Adipocyte (in vitro differentiated cells): ENCODE measurements at regions not wholly inside any gene's neighbourhood (a gene's known extent, or its start where the extent isn't known, plus 50 kb on each side); places are given as distances from the start of the nearest gene placed in this dataset.

Source experiments
- DNase-seq: peaks from one replicate; pipeline ENCODE4 v3.0.0-alpha.2; 2015; ENCODE audit warnings: low read depth
- H3K27me3 ChIP-seq: replicated peaks from 2 replicates; pipeline ENCODE4 v1.7.0; 2013; ENCODE audit warnings: mild to moderate bottlenecking, low read length, moderate library complexity; ENCODE audit not compliant: control insufficient read depth, insufficient read depth
- H3K36me3 ChIP-seq: 2 replicates; pipeline ENCODE4 v1.7.0; 2013; ENCODE audit warnings: low read length, mild to moderate bottlenecking, moderate library complexity; ENCODE audit not compliant: control insufficient read depth, insufficient read depth, severe bottlenecking
- H3K4me1 ChIP-seq: 2 replicates; pipeline ENCODE4 v1.7.0; 2013; ENCODE audit warnings: mild to moderate bottlenecking, low read length, moderate library complexity; ENCODE audit not compliant: control insufficient read depth, insufficient read depth
- H3K4me3 ChIP-seq: 2 replicates; pipeline ENCODE4 v1.7.0; 2013; ENCODE audit warnings: mild to moderate bottlenecking, low read length, moderate library complexity
- H3K9ac ChIP-seq: 2 replicates; pipeline ENCODE4 v1.7.0; 2013; ENCODE audit warnings: mild to moderate bottlenecking, low read length, moderate library complexity
- H3K9me3 ChIP-seq: 2 replicates; pipeline ENCODE4 v1.7.0; 2013; ENCODE audit warnings: mild to moderate bottlenecking, low read length, moderate library complexity; ENCODE audit not compliant: control insufficient read depth

DNA sequence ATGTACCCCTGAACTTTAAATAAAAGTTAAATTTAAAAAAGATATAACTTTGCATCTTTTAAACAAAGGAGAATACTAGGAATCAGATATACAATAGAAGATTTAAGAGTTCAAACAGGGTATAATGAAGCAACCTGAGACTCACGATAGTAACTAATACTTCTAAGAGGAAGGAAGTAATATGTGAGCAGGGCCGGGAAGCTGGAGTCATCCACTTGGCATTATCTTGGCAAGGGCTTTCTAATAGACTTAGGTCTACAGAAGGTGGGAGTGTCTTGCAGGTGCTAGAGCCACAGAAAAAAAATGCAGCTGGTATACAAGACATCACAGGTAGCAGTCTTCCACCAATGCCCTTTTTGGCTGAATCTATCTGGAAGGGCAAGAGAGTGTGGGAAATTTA lies 231.9 kb downstream of the KCTD12 start:
- Histone ChIP-seq H3K9me3 (no peaks in the 10 kb centered on the region), H3K9ac (no peak overlapping the region)
- DNase-seq: no peak

DNA sequence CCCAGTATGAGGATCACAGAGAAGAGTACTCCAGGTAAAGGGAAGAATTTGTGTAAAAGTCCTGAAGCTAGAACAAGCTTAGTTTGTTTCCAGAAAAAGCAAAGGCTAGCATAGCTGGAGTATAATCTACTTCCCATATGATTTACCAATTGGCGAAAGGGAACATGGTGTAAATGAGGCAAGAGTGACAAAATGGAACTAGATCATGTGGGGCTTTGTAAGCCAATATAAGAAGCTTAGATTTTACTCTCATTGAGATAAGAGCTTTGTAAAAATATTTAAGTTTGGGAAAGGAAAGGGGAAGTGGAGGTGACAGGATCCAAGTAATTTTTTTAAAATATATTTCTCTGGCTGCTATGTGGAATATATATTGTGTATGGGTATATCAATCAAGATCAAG lies 234.9 kb downstream of the KCTD12 start:
- Histone ChIP-seq H3K4me1 (peaks cover 4% of the 10 kb centered on the region), H3K27me3 (no peaks in the 10 kb centered on the region), H3K9ac (no peak overlapping the region), H3K36me3 (no peaks in the 10 kb centered on the region), H3K9me3 (no peaks in the 10 kb centered on the region), H3K4me3 (no peak overlapping the region)
- no peak for DNase-seq

More for the DNA sequence above, 231.9 kb downstream of the KCTD12 start:
- Histone ChIP-seq H3K4me3 (no peak overlapping the region), H3K4me1 (peaks cover 7% of the 10 kb centered on the region), H3K36me3 (no peaks in the 10 kb centered on the region), H3K27me3 (no peaks in the 10 kb centered on the region)

DNA sequence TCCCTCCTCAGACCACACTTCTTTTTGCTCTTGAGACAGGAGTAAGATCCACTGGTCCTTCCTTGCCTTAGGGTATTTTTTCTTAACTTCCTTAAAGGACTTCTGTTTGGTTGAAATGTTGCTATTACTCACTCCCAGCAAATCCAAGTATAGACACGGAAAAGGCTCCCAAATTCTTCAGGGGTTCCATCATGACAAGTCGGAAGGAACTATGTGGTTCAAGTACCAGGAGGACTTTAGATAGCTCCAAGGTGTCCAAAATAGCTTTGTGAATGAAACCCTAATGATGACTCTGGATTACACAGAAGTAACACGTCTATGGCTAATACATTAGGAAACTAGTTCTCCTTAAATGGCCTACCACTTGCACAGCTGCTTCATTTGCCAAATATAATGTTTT lies 238.7 kb downstream of the KCTD12 start:
- H3K36me3 ChIP-seq: no peaks in the 10 kb centered on the region
- H3K4me1 ChIP-seq: no peaks in the 10 kb centered on the region
- peak; percentile 36 for DNase-seq
- no peaks in the 10 kb centered on the region for H3K9me3 ChIP-seq
- H3K4me3 ChIP-seq: no peak overlapping the region
- H3K9ac ChIP-seq: no peak overlapping the region
- no peaks in the 10 kb centered on the region for H3K27me3 ChIP-seq

DNA sequence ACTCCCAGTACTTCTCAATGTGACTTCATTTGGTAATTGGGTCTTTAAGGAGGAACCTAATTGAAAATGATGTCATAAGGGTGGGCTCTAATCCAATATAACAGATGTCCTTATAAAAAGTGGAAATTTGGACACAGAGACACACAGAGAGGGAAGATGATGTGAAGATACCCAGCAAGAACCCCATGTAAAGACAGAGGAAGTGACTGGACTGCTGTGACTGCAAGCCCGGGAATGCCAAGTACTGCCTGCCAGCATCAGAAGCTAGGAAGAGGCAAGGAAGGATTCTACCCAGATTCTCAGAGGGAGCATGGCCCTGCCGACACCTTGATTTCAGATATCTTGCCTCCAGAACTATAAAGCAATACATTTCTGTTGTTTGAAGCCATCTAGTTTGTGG lies 239.3 kb downstream of the KCTD12 start:
- no peaks in the 10 kb centered on the region for H3K9me3 ChIP-seq
- H3K4me1 ChIP-seq: no peaks in the 10 kb centered on the region
- no peaks in the 10 kb centered on the region for H3K27me3 ChIP-seq
- DNase-seq: no peak
- no peaks in the 10 kb centered on the region for H3K36me3 ChIP-seq
- no peak overlapping the region for H3K9ac ChIP-seq
- no peak overlapping the region for H3K4me3 ChIP-seq

DNA sequence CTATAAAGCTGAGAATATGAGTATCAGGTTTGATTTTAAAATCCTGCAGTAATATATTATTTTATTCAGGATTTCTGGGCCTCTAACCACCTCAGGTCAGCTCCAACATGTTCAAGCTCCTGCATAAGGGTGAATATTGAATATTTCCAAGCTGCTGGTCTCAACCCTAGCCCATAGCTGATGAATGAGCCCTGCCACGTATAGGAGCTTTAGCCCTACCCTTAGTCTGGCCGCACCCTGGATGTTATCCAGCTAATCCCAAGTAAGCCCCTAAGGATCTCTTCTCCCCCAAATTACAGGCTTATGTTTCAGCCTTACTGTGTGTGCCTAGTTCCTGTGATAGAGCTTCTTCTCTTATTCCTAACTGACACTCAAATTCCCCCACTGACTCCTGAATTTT lies 240.6 kb downstream of the KCTD12 start:
- Histone ChIP-seq H3K27me3 (no peaks in the 10 kb centered on the region), H3K4me3 (no peak overlapping the region), H3K9me3 (no peaks in the 10 kb centered on the region), H3K9ac (no peak overlapping the region), H3K4me1 (no peaks in the 10 kb centered on the region), H3K36me3 (no peaks in the 10 kb centered on the region)
- DNase-seq: no peak

DNA sequence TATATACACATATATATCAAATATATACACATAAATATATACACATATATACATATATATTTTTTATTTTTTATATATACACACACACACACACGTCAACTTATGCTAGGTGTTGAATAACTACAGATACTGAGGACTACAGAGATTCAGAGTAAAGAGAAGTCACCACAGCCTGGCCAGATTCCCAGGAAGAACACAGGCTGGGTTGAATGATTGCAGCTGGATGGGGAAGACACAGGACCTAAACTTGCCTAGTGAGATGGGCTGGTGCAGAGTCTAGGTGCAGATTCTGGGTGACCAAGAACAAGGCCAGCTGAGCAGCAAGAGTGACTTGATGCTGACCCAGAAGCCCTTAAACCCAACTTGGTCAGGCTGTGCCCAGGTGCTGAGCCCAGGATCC lies 241.3 kb downstream of the KCTD12 start:
- no peaks in the 10 kb centered on the region for H3K36me3 ChIP-seq
- H3K27me3 ChIP-seq: no peaks in the 10 kb centered on the region
- H3K9ac ChIP-seq: no peak overlapping the region
- H3K4me3 ChIP-seq: no peak overlapping the region
- no peaks in the 10 kb centered on the region for H3K4me1 ChIP-seq
- no peak for DNase-seq
- no peaks in the 10 kb centered on the region for H3K9me3 ChIP-seq

DNA sequence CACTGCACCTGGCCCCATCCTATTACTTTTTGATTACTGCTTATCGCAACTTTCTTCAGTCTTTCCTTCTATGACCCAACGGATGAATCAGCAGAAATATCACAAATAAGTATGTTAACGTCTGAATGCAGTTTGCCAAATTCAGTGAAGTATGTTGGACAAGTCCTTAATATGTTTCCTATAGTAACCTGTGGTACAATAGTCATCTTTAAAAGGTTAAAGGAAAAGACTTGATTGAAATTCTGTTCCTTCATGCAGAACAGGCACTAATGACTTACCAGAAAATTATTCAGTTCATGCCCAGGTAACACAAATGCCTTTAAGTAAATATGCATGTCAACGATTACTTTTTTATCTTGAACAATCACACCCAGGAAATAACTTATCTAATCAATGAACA lies 242.6 kb downstream of the KCTD12 start:
- H3K27me3 ChIP-seq: no peaks in the 10 kb centered on the region
- no peaks in the 10 kb centered on the region for H3K36me3 ChIP-seq
- no peak overlapping the region for H3K4me3 ChIP-seq
- H3K9ac ChIP-seq: no peak overlapping the region
- no peak for DNase-seq
- H3K9me3 ChIP-seq: no peaks in the 10 kb centered on the region
- no peaks in the 10 kb centered on the region for H3K4me1 ChIP-seq

DNA sequence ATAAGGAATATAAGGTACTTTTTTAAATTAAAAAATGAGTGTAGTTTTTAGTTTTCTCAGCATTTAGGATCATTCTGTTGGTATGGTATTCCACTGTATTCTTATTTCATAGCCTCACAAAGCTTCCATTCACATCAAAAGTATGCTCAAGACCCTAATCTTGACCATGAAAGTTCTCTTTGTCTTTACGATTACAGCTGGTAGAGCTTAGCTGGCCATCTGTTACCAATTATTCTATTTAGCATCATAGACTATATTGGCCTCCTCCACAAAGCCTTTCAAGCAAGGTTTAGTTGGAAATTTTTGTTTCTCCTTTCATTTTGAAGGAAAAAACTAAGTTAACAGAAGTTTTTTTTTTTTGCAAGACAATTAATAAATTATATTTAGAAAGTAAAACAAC lies 245.1 kb downstream of the KCTD12 start:
- peaks cover 14% of the 10 kb centered on the region for H3K4me1 ChIP-seq
- no peaks in the 10 kb centered on the region for H3K27me3 ChIP-seq
- peak; percentile 80 for DNase-seq
- no peaks in the 10 kb centered on the region for H3K9me3 ChIP-seq
- H3K9ac ChIP-seq: no peak overlapping the region
- no peak overlapping the region for H3K4me3 ChIP-seq
- H3K36me3 ChIP-seq: no peaks in the 10 kb centered on the region

DNA sequence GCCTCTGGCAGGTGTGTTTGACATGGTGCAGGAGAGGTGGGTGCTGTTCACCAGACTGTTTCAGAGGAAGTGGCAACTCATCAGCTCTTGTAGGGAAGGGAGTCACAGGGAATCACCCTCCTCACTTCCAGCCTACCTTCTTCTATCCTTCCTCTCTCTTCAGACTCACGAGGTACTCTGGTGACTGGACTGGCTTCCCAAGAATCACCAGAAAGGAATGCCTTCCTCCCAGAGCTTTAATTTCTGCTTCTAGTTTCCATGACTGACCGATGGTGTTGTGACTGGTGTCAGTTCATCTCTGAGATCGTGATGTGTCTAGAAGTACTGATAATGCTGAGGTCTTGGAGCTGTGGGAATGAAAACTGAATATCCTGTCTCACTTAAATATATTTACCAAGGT lies 247.3 kb downstream of the KCTD12 start:
- no peak overlapping the region for H3K9ac ChIP-seq
- H3K27me3 ChIP-seq: no peaks in the 10 kb centered on the region
- H3K9me3 ChIP-seq: no peaks in the 10 kb centered on the region
- no peak for DNase-seq
- H3K36me3 ChIP-seq: no peaks in the 10 kb centered on the region
- peaks cover 14% of the 10 kb centered on the region for H3K4me1 ChIP-seq
- no peak overlapping the region for H3K4me3 ChIP-seq

DNA sequence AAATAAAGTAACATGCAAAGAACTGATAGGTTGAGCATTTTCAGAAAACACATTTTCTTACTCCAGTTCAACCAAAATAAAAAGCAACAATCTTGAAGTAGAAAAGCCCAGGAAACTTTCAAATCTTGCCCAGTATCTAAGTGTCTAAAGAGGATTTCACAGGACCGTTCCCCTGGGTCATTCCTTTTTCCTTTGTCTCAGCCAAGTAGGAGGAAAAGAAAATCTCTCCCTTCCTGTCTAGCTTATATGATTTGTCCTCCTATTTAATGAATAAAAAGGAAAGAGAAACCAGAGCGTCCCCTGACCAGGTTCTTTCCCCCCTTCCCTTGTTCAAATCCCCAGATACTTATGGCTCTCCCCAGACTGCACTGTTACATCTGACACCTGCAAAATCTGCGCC lies 248.0 kb downstream of the KCTD12 start:
- no peaks in the 10 kb centered on the region for H3K36me3 ChIP-seq
- no peaks in the 10 kb centered on the region for H3K9me3 ChIP-seq
- no peak overlapping the region for H3K4me3 ChIP-seq
- H3K4me1 ChIP-seq: peaks cover 14% of the 10 kb centered on the region
- no peak overlapping the region for H3K9ac ChIP-seq
- no peak for DNase-seq
- H3K27me3 ChIP-seq: no peaks in the 10 kb centered on the region

DNA sequence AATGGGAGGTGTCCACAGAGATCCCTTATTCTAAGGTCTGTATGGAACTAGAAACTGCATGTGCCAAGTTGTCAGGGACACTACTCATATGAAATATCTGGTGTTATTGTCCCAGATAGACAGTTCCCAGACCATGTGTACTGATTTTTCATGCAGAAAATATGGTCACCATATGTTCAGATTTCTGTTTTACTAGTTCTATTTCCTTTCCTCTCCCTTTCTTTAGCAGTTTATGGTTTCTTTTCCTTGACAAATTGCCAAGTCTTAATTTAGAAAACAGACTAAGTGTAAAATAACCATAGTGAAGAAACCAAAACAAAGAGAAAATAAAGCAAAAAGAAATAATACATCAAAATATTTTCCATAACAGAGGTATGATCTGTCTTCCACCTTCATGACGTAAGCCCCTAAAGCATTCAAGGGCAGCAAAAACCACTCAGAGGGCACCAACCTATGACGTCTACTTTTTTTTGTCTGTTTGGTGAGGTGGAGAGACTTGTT lies 248.5 kb downstream of the KCTD12 start:
- Histone ChIP-seq H3K4me3 (no peak overlapping the region), H3K36me3 (no peaks in the 10 kb centered on the region), H3K4me1 (peaks cover 14% of the 10 kb centered on the region), H3K9me3 (no peaks in the 10 kb centered on the region), H3K27me3 (no peaks in the 10 kb centered on the region), H3K9ac (no peak overlapping the region)
- DNase-seq: no peak

DNA sequence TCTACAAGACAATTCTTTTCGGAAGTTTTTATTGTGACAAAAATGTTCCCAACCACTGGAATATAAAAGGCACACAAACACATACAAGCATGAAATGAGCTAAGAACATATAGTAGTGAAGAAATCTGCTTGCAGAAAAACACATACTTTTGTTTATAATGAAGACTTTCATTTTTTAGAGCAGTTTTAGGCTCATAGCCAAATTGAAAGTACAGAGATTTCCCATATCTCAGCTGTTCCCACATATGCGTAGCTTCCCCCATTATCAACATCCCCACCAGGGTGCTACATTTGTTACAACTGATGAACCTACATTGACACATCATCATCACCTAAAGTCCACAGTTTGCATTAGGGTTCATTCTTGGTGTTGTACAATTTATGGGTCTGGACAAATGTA lies 249.4 kb downstream of the KCTD12 start:
- DNase-seq: no peak
- Histone ChIP-seq H3K9me3 (no peaks in the 10 kb centered on the region), H3K36me3 (no peaks in the 10 kb centered on the region), H3K4me1 (peaks cover 14% of the 10 kb centered on the region), H3K4me3 (no peak overlapping the region), H3K9ac (no peak overlapping the region), H3K27me3 (no peaks in the 10 kb centered on the region)
